GM19328 (cell line): ENCODE measurements at regions not wholly inside any gene's neighbourhood (a gene's known extent, or its start where the extent isn't known, plus 50 kb on each side); places are given as distances from the start of the nearest gene placed in this dataset.

Source experiments
- ATAC-seq: cut with Tn5 transposase; IDR thresholded peaks from one replicate; pipeline ENCODE4 v1.9.1; 2021; ENCODE audit warnings: mild to moderate bottlenecking, moderate library complexity; ENCODE audit not compliant: unreplicated experiment

DNA sequence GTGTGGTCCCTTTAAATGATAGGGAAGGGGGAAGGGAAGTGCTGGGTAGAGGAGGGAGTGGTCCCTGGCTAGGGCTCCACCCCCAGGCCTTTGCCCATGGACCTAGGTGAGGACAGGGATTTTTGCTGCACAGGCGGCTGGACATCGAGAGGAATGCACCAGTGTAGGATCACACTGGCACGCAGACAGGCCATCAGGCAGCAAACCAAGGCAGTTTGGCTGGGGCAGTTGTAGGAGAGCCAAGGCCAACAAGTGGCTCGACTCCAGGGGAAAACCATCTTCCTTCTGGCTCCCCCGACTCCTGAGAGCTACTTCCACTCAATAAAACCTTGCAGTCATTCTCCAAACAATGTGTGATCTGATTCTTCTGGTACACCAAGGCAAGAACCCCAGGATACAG, 402.0 kb upstream of the LRRTM1 start:
- ATAC-seq = no peak

- no peak for ATAC-seq
Measured at GRCh38 chr2:80703532-80703931, 399.0 kb upstream of the LRRTM1 start.

DNA sequence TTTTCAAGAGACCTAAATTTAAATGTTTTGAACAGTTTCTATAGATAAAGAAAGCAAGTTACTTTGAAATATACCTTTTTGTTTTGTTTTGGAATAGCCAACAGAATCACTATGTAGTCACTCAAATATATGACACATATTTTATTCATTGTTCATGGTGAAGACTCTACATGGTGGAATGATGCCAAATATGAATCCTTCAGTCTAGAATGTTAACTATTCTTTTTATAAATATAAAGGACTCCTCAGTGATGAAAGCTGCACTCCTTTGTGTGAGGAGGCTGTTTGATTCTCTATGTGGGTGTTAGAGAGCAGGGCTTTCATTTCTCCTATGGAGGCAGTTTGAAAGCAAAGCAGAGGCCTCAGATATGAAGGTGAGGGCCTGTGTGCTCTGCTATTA, 396.4 kb upstream of the LRRTM1 start:
- ATAC-seq = no peak
